Tibial nerve (tissue), 4 donors: ENCODE measurements at regions not wholly inside any gene's neighbourhood (a gene's known extent, or its start where the extent isn't known, plus 50 kb on each side); places are given as distances from the start of the nearest gene placed in this dataset.

Source experiments
- EP300 ChIP-seq, 2 donors: sonication (generic); formaldehyde crosslinking; IDR thresholded peaks; one replicate each; pipeline ENCODE4 v1.6.1; 2017; ENCODE audit warnings: antibody characterized with exemption in 2 of 2, mild to moderate bottlenecking in 1 of 2
- TF ChIP-seq, protein P1 (sequence below), 5 experiments: fragments of 200-600 bp in 3 of 5; fragments of 450-650 bp in 2 of 5; sonication (generic) in 3 of 5; IDR thresholded peaks; one replicate each; pipeline ENCODE4 v1.5.1; 2016 to 2019; ENCODE audit warnings: antibody characterized with exemption in 5 of 5, mild to moderate bottlenecking in 3 of 5, moderate library complexity in 2 of 5

DNA sequence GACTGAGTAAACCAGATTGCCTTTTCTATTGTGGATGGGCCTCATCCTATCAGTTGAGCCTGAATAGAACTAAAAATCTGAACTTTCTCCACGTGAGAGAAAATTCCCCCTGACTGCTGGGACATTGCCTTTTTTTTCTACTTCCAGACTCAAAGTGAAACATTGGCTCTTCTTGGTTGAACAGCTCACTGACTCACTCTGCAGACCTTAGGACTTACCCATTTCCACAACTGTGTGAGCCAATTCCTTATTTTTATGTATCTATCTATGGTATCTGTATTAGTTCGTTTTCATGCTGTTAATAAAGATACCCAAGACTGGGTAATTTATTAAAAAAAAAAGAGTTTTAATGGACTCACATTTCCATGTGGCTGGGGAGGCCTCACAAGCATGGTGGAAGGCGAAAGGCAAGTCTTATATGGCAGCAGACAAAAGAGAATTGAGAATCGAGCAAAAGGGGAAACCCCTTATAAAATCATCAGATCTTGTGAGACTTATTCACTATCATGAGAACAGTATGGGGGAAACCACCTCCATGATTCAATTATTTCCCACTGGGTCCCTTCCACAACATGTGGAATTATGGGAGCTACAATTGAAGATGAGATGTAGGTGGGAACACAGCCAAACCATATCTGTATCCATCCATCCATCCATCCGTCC is 306.7 kb upstream of the SLC24A2 start:
- TF ChIP-seq, protein P1, sequence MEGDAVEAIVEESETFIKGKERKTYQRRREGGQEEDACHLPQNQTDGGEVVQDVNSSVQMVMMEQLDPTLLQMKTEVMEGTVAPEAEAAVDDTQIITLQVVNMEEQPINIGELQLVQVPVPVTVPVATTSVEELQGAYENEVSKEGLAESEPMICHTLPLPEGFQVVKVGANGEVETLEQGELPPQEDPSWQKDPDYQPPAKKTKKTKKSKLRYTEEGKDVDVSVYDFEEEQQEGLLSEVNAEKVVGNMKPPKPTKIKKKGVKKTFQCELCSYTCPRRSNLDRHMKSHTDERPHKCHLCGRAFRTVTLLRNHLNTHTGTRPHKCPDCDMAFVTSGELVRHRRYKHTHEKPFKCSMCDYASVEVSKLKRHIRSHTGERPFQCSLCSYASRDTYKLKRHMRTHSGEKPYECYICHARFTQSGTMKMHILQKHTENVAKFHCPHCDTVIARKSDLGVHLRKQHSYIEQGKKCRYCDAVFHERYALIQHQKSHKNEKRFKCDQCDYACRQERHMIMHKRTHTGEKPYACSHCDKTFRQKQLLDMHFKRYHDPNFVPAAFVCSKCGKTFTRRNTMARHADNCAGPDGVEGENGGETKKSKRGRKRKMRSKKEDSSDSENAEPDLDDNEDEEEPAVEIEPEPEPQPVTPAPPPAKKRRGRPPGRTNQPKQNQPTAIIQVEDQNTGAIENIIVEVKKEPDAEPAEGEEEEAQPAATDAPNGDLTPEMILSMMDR (IDR thresholded peaks at IDR 0.05) = no peak
- TF ChIP-seq EP300 (IDR thresholded peaks at IDR 0.05) = no peak
